HG03280 (cell line): ENCODE measurements at regions not wholly inside any gene's neighbourhood (a gene's known extent, or its start where the extent isn't known, plus 50 kb on each side); places are given as distances from the start of the nearest gene placed in this dataset.
"Not testable (repeated sequence)": the region's sequence is repeated elsewhere in the genome, so short reads cannot be mapped to it uniquely, and the experiment has no call there.

Experiments used
- ATAC-seq: cut with Tn5 transposase; IDR thresholded peaks from one replicate; pipeline ENCODE4 v1.9.1; 2021; ENCODE audit warnings: mild to moderate bottlenecking, moderate library complexity; ENCODE audit not compliant: unreplicated experiment

DNA sequence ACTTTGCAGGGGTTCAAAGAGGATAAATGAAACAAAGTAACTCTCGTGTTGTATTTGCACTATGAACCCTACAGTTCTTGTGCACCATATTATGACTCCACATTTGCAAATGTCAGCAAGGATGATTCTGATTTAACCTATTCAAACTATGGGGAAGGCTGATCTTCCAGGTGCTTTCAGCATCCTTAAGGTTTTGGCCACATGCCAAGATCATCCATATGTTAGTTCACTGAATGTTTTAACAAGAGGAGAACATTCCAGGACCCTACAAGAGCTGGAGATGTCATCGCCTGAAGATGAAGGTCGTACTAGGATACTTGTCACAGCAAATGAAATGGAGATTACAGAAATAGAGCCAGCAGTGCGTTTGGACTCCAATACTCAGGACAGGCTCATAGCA lies 114.2 kb downstream of the DHRS2 start:
- ATAC-seq, result no peak

DNA sequence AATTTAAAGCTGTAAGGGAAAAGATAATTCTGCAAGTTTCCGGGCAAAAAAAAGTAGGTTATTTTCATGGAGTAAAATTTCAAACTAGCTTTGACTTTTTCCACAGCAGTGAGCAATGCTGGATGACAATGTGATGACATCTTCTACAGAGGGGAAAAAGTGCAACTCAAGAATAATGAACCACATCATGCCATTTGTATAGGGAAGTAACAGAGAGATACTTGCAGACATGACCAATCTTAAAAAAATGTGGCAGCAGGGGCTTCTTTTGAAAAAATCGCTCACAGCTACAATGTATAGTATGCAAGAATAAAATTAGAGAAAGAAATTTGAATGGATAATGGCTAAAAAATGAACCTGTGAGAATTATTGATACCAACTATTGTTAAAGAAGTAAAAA lies 115.5 kb downstream of the DHRS2 start:
- ATAC-seq, result no peak

DNA sequence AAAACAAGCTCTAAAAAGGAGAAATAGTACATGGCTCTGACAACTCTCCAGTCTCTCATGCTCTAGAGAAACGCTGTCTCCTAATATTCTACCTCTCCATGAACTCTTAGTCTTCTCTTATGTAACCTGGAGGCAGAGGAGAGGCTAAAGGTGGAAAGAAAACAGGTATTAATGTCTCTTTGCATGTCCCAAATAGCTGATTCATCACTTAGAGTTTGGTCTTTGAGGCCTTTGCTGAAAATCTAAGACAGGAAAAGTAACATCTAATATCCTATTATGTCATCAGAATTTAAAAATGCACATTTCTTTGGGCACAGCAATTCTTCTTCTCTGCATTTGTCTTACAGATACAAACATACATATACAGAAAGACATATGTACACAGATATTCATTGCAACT lies 127.2 kb downstream of the DHRS2 start:
- ATAC-seq, result no peak

DNA sequence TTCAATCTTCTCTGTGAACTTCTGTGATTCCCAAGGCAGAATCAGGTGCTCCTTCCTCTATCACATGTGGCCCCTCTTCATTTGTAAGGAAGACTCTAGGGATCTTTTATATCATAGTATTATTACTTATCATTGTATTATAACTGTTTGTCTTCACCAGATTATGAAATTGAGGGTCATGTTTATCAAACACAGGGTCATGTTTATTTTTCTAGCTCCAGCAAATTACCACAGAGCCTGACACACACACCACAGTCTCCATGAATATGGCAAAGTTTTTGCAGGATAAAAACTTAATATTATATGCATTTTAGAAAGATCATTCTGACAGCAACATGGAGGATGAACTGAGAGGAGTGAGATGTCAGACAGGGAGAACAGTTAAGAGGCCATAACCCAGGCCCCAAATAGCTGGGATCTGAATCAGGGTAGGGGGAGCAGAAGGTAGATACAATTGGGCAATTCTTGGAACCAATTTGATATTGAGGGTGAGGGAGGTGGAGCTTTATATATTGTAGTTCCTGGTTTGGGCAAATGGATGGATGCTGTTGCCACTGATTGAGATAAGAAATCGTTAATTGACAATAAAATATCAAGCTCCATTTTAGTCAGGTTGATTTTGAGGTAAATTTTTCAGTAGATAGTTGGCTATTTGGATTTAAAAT lies 130.7 kb downstream of the DHRS2 start:
- ATAC-seq, result no peak

DNA sequence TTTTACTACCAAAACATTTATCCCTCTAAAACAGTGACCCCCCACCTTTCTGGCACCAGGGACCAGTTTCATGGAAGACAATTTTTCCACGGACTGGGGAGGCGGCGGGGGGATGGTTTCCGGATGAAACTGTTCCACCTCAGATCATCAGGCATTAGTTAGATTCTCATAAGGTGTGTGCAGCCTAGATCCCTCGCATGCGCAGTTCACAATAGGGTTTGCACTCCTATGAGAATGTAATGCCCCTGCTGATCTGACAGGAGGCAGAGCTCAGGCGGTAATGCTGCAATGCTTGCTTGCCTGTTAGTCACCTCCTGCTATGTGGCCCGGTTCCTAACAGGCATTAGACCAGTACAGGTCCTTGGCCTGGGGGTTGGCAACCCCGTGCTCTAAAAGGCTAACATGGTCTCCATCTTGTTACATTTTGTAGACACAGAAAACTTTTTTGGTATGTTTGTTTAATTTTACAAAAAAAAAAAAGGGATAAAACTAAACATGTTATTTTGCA lies 133.1 kb downstream of the DHRS2 start:
- not testable (repeated sequence) for ATAC-seq

DNA sequence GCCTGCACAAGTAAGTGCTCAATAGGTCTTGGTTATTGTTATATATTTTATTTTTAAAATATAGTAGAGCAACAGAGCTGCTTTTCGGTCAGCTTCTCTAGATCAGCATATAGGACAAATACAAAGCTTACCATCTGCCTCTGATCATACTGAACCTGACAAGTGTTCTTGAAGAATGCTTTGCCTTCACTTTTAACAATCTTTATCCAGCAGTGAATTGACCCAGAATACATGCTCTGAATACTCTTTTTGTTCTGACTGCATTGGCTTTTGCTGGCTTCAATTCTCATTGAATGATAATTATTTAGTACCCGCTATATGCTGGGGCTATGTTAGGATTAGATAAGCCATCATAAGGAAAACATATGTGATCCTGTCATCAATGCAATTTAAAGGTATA lies 137.8 kb downstream of the DHRS2 start:
- ATAC-seq, result no peak

DNA sequence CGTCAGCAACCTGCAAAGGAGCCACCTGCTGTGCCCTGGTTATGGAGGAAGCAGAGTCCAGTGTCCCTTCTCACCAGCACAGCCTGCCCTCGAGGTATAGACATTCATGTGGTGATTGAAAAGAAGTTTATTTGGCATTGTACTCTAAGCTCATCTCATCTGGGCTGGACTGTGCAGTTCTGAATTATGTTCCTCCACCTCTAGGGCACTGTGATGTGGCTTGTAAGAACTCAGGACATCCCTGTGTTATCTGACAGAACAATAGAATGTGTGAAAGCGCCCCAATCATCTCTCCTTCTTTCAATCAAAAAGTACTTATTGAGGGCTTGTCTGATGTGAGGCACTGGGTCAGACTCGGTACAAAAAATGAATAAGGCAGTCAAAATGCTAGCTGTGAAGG lies 140.1 kb downstream of the DHRS2 start:
- no peak for ATAC-seq

DNA sequence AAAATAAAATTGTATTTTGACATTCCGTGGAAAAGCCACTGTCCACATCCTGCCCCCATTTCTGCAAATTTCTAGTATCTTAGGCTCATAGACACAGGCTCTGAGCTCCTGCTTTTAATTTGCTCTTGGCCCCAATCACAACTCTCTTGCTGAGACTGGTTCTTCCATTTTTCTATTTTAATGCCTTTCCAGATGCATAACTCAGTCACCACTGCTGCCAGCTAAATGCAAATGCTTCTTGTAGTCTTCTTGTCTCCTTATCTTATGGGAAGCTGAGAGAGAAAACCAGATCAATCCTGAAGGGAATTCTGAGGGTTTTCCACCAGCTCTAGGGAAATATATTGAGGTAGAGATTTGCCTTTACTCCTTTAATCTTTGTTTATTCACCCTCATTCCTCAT lies 149.0 kb downstream of the DHRS2 start:
- ATAC-seq, result no peak

DNA sequence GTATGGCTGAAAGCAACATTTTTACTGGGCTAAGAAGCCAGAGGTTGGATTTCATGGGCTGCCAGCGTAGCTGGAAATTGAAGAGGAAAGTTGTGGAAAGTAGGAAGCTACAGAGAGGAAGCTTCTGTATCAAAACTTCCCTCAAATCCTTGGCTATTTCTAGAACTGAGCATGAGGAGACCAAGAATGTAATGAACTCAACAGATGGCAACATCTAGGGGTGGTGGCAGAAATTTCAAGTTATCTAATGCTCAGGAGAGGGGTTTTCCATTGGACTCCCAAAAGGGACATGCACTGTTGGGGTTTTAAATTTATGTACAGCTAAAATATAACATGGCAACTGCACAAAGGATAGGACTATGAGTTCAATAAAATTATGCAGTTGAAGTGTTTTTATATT lies 151.3 kb downstream of the DHRS2 start:
- ATAC-seq, result no peak

DNA sequence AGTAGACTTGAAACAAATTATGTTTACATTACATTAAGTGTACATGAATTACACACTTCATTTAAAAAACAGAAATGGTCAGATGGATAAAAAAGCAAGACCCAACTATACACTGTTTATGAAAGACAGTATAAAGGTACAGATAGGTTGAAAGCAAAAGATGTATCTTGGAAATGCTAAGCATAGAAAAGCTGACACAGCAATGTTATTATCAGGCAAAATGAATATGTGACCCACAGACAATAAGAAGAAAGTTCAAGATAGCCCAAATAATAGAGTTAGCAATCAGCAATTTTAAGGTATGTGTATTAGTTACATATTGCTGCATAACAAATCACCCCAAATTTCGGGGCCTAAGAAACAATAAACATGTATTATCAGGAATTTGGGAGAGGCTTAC lies 153.5 kb downstream of the DHRS2 start:
- no peak for ATAC-seq

DNA sequence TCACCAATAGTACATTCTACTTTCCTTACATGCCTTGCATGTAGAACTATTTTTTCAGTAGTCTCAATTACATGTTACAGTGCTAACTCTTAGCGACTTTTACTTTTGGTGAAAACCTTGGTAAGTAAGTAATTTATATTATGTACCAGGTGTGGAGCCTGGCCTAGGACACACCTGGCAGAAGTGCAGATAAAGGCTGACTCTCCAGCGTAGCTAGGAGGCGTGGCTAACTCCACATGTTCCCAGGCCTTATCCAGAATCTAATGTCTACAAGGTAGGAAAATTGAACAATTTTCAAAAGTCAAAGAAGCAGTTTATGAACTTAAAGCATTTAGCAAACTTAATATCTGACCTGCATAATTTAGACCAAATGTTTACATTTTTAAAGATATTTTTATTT lies 157.4 kb downstream of the DHRS2 start:
- ATAC-seq, result no peak

DNA sequence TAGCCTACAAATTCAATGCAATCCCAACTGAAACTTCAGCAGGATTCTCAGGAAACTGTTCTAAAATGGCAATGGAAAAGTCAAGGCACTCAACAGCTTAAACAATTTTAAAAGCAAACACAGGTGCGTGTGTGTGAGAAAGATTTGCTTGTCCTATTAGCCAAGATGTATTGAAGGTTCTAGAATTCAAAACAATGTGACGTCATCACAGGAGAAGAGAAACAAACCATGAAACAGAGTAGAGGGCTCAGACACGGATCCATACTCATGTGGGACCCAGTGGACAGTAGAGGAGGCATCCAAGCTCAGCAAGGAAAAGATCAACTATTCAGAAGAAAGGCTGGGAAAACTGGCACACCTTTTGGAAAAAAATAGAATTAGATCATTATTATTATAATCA lies 152.8 kb upstream of the DHRS4 start:
- ATAC-seq, result no peak

DNA sequence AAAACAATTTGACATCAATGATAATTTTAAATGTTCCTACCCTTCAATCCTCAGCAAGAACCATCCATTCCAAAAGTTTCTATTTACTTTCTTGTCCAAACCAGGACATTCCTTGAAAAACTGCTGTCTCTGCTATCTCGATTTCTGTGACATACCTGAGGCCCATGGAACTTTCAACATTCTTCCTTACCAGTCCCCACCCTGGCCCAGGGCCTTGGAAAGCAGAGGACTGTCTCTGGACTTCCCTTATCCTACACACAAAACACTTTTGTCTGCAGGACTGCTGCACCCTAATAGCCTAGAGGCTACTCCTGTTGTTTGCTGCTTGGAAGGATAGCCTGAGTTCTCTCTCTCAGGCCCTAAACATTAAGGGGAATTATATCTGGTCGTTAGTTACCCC lies 151.8 kb upstream of the DHRS4 start:
- ATAC-seq, result no peak

DNA sequence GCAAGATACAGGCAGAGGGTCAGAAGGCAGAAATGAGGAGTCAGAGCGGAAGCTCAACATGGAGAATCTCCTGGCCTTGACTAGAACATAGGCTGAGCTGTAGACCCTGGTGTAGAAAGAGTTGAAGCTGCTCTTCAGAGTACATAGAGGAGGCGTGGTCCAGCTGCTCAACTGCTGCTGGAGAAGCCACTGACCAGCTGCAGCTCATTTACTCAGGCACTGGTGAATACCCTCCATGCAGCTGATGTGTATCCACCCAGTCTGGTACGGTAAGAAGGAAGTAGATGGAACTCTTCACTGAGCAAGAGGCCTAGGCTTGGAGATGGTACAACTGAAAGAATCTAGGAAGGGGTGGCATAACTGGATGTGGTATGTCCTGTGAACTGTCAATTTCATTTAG lies 148.8 kb upstream of the DHRS4 start:
- ATAC-seq, result no peak

DNA sequence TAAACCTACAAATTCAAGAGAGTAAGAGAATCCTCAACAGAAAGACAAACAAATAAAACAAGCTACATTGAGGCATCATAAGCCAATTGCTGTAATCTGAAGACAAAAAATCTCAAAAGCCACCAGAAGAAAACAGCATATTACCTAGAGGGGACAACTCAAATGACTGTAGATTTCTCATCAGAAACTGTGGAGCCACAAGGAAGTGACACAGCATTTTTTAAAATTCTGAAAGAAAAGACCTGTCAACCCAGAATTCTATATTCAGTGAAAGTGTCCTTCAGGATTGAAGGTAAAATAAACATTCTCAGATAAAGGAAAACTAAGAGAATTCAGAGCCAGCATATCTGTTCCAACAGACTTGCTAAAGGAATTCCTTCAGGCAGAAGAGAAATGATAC lies 147.8 kb upstream of the DHRS4 start:
- ATAC-seq, result no peak

DNA sequence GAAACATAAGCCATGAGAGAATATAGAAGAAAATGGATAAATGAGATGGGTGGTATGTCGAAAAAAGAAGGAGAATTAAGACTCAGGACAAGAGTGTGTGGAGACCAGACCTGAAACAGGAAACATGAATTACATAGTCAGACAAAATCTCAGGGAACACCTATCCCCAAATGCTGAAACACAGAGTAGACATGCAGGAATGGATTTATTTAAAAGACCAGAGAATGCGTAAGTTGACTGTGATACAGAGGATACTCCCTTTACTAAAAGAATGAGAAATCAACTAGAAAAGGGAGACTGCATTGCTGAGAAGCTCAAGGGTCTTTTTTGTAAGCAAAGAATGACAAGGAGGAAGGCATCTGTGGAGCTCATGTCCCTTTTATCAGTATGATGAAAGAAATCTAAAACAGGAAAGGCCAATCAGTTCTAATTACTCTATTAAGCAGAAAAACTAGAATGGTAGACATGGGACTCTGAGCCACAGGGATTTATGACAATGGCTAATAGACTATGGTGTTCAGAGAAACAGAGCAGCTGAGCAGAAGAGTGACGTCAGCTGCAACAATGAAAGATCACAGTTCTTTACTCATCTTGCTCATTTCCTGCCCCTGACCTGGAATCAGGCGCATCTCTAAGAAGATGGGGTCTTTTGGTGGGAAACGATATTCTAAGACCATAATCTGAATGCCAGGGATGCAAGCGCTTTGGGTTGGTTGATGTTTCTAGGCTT lies 138.9 kb upstream of the DHRS4 start:
- ATAC-seq, result no peak

DNA sequence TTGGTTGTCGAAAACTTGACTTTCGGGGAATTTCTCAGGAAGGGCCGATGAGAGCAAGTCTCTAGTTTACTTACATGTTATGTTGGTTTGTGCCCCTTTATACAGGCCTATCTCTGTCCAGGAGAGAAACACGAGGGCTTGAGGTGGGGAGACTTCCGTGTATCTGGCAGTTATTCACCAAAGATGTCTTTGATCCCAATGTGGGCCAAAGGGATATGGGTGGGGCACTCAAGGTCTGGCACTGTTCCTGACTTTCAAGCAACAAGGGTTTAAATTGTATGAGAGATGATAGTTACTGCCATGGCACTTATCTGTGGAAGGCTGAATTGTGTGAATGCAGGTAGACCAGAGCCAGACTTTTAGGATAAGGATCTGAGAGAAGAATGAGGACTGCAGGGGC lies 137.2 kb upstream of the DHRS4 start:
- ATAC-seq, result no peak

DNA sequence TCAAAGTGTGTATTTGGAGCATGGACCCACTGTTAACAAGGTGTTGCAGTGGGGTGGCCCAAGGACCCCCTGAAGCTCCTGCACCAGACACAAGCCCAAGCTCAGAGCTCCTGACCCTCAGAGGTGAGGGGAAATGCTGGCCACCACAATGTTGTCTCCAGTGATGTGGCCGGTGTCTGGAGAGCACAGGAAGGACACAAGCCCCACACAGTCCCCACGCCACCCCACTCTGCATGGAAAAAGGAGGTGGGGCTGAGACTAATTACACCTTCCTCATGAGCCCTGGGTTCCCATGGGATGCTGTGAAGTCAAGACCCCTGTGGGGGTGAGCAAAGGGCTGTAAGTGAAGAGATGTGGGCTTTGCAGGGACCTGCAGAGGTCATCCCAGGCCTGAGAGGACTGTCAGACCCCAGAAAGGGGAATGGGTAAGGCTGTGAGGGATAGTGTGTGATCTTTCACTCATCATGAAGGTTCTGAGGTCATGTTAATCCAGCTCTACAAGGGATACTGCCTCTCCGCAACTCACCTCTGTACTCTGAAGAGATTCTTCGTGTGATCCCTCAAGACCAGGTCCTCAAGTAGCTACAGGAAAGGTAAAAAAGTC lies 136.3 kb upstream of the DHRS4 start:
- ATAC-seq, result no peak

DNA sequence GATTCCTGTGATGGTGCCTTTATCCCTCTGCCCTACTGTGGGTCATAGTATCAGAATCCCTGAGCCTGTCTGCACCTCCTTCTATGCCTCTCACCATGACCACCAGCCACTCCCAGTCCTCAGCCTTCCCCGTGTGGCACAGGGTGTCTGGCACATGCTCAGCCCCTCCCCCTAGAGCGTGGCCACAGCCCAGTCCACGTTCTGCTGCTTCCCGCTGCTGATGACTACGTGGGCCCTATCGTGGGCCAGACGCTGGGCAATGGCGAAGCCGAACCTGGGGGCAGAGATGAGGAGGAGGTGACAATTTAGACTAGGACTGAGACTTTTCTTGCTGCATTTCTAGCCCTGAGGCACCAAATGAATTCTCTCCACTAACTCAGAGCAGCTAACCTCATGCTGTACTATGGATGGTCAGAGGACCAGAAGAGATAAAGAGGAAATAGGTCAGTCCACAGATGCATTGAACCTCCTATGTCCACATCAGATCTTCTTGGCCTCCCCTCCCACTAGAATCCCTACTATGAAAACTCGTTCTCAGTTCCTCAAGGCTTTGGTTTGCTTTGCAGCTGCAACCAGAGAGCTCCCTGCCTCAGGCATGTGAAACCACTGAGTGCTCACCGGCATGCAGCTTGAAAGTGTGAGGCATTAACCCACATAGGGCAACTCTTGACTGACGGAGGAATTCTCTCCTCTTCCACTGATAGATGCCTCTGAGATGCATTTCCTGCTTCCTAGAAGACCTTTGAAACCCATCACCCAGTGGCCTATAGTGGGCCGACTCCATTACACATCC lies 126.3 kb upstream of the DHRS4 start:
- no peak for ATAC-seq

DNA sequence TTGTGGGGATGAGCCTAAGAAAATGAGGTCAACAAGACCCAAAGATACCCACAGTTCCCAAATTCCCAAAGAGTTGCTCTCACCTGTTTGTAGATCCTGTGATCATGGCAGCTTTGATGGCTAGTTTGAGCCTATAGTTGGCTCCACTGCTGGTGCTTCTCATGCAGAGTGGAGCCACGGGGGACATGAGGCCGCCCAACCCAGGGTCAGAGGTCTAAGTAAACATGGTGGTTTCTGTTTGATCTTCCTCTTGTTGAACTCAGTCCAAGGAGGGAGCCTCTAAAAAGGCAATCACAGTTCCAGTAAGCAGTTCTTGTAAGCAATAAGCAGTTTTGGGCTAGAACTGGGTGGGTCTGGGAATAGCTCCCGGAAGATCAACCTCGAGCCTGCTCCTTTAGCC lies 125.6 kb upstream of the DHRS4 start:
- ATAC-seq, result no peak

DNA sequence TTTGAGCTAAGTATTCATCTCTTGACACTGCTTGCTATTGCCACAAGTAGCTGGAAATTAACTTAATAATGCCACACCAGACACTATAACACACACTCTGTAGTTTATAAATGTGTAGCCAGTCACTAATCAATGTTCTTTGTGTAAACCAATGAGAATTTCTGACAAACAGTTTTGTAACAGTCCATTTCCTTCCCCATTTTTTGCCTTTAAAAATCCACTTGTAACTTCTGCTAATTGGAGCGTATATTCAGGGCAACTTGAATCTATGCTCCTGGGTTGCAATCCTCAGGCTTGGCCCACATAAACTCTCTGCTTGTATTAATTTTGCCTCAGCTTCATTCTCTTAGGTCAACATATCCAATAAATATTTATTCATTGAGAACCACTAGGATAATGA lies 125.0 kb upstream of the DHRS4 start:
- no peak for ATAC-seq
